Lung (tissue), 11 donors: ENCODE measurements at regions not wholly inside any gene's neighbourhood (a gene's known extent, or its start where the extent isn't known, plus 50 kb on each side); places are given as distances from the start of the nearest gene placed in this dataset.

Experiments
- ATAC-seq: fragments of 200-7000 bp; cut with Tn5 transposase; one replicate; pipeline ENCODE4 v1.9.1; 2020; ENCODE audit warnings: moderate number of reproducible peaks; ENCODE audit not compliant: insufficient read depth, low FRiP score
- DNase-seq, 3 donors: peaks; one replicate each; pipeline ENCODE4 v3.0.0-alpha.2; 2013 to 2017
- H3K27ac ChIP-seq, 2 donors: one replicate each; pipeline ENCODE4 v1.5.1; 2013; ENCODE audit warnings: mild to moderate bottlenecking in 2 of 2, moderate library complexity in 2 of 2, control low read depth in 1 of 2, inconsistent platforms in 1 of 2, low read depth in 1 of 2, low read length in 1 of 2
- H3K27me3 ChIP-seq, 3 donors: one replicate each; pipeline ENCODE4 v1.5.1; 2013; ENCODE audit warnings: low read length in 2 of 3; ENCODE audit not compliant: control insufficient read depth in 3 of 3, insufficient read depth in 3 of 3
- H3K36me3 ChIP-seq, 4 donors: one replicate each; pipeline ENCODE4 v1.5.1; 2013; ENCODE audit warnings: low read length in 4 of 4, mild to moderate bottlenecking in 1 of 4, moderate library complexity in 1 of 4; ENCODE audit not compliant: control insufficient read depth in 4 of 4, insufficient read depth in 4 of 4
- H3K4me1 ChIP-seq, 5 donors: one replicate each; pipeline ENCODE4 v1.5.1; 2013; ENCODE audit warnings: low read length in 5 of 5, mild to moderate bottlenecking in 2 of 5, moderate library complexity in 1 of 5; ENCODE audit not compliant: control insufficient read depth in 5 of 5, insufficient read depth in 5 of 5
- H3K4me3 ChIP-seq: one replicate; pipeline ENCODE4 v1.5.1; 2013; ENCODE audit warnings: mild to moderate bottlenecking, control low read depth, moderate library complexity
- H3K9ac ChIP-seq, 2 donors: one replicate each; pipeline ENCODE4 v1.5.1; 2013; ENCODE audit warnings: low read length in 2 of 2, control low read depth in 1 of 2; ENCODE audit not compliant: insufficient read depth in 1 of 2
- H3K9me3 ChIP-seq, 4 donors: one replicate each; pipeline ENCODE4 v1.5.1; 2013; ENCODE audit warnings: low read length in 3 of 4, mild to moderate bottlenecking in 1 of 4, moderate library complexity in 1 of 4; ENCODE audit not compliant: control insufficient read depth in 4 of 4, insufficient read depth in 3 of 4
- WGBS, 2 donors: extraction: QIAGEN DNeasy Blood & Tissue Kit; methylation state at CpG; one replicate each; pipeline ENCODE4 v1.1.7; 2013; 5-methylcytosine and 5-hydroxymethylcytosine counted together
- TF ChIP-seq, protein P1 (sequence below): IDR thresholded peaks from 2 replicates; pipeline ENCODE4 v1.5.1; 2012; ENCODE audit warnings: mild to moderate bottlenecking; ENCODE audit errors: control extremely low read depth, extremely low read depth
- donor health status: control.
- donor health status: control.
- donor health status: Bipolar disorder and iron deficiency.
- donor health status: healthy.
- donor health status: DM: yes; HTN: yes; CAD: no.

DNA sequence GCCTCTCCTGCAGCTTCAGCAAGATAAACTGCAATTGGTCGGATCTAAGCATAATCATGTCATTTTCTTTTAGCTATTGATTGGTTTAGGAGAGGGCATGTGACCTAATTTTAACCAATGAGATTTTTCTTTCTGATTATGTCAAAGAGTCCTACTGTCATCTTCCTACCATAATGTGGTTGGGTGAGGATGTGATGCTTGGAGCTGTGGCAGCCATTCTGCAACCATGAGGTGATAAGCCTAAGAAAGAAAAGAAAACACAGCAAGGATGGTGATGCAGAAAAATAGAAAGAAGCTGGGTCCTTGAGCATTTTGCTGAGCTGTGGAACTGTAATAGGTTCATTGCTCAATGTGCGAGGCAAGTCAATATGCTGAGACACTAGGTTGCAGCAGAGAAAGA is 121.7 kb upstream of the CRHR1 start:
- WGBS, 2 donors: 92 to 94% methylated on average over 2 of the region's 2 CpGs
- ATAC-seq (no peak), DNase-seq (no peak)
- no peak overlapping the region for H3K9ac ChIP-seq
- no peak overlapping the region for H3K4me3 ChIP-seq
- no peak overlapping the region for H3K27ac ChIP-seq
- no peaks in the 10 kb centered on the region for H3K36me3 ChIP-seq
- peaks cover 0 to 3% (median 2%) of the 10 kb centered on the region in 4 donors for H3K9me3 ChIP-seq
- no peaks in the 10 kb centered on the region for H3K4me1 ChIP-seq
- peaks cover 0 to 3% (median 0%) of the 10 kb centered on the region in 3 donors for H3K27me3 ChIP-seq
- TF ChIP-seq, protein P1, sequence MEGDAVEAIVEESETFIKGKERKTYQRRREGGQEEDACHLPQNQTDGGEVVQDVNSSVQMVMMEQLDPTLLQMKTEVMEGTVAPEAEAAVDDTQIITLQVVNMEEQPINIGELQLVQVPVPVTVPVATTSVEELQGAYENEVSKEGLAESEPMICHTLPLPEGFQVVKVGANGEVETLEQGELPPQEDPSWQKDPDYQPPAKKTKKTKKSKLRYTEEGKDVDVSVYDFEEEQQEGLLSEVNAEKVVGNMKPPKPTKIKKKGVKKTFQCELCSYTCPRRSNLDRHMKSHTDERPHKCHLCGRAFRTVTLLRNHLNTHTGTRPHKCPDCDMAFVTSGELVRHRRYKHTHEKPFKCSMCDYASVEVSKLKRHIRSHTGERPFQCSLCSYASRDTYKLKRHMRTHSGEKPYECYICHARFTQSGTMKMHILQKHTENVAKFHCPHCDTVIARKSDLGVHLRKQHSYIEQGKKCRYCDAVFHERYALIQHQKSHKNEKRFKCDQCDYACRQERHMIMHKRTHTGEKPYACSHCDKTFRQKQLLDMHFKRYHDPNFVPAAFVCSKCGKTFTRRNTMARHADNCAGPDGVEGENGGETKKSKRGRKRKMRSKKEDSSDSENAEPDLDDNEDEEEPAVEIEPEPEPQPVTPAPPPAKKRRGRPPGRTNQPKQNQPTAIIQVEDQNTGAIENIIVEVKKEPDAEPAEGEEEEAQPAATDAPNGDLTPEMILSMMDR: no peak

DNA sequence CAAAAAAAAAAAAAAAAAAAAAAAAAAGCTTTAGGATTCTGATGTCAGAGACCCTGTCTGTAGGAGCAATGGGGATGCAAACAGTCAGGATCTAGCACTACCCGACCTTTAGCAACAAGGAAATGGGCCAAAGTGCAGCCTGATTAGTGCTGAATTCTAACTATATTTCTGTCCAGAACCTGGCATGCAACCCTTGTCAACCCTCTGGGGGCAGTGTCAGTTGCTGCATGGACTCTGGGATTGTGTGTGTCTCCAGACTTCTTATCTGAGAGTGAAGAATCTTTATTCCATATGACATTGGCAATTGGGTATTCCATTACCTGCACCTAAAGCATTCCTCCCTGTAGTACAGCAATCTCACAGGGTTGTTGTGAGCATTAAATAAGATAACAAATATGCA is 120.3 kb upstream of the CRHR1 start:
- ATAC-seq (no peak), DNase-seq (no peak)
- WGBS, 2 donors: 72 to 76% methylated on average over 1 of the region's 1 CpG
- Histone ChIP-seq H3K27ac (no peak overlapping the region), H3K4me3 (no peak overlapping the region), H3K36me3 (no peaks in the 10 kb centered on the region), H3K9ac (no peak overlapping the region), H3K27me3 (peaks cover 0 to 6% (median 0%) of the 10 kb centered on the region in 3 donors), H3K4me1 (no peaks in the 10 kb centered on the region), H3K9me3 (peaks cover 0 to 3% (median 2%) of the 10 kb centered on the region in 4 donors)
- TF ChIP-seq, protein P1: no peak

DNA sequence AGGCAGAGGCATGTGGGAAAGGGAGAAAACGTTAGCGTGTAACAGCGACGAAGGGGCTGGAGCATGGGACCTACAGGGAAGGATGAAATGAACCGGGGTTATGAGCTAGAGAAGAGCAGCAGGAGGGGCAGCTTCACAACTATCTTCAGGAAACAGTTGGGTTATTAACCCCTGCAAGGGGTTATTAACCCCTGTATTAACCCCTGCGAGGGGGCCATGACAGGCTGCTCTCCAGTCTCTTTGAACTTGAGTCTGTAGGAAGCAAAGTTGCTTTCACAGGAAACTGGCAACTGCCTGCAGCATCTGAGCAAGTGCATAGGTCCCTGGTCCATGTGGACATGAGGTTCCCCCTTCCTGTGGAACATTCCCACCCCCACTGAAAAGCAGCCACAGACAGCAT is 119.2 kb upstream of the CRHR1 start:
- H3K4me3 ChIP-seq: no peak overlapping the region

More for the DNA sequence above, 119.2 kb upstream of the CRHR1 start:
- H3K27me3 ChIP-seq: peaks cover 0 to 6% (median 0%) of the 10 kb centered on the region in 3 donors
- WGBS, 2 donors: 21 to 39% methylated on average over 6 of the region's 6 CpGs
- ATAC-seq: no peak
- no peaks in the 10 kb centered on the region for H3K4me1 ChIP-seq
- no peak overlapping the region for H3K27ac ChIP-seq
- H3K9me3 ChIP-seq: peaks cover 0 to 4% (median 2%) of the 10 kb centered on the region in 4 donors
- no peaks in the 10 kb centered on the region for H3K36me3 ChIP-seq
- TF ChIP-seq, protein P1: no peak
- DNase-seq: no peak
- H3K9ac ChIP-seq: no peak overlapping the region
